HEK293 (cell line): ENCODE measurements at regions not wholly inside any gene's neighbourhood (a gene's known extent, or its start where the extent isn't known, plus 50 kb on each side); places are given as distances from the start of the nearest gene placed in this dataset.

ENCODE experiments used
- CTCF ChIA-PET: fragments of 350-600 bp; formaldehyde crosslinking; extraction: SDS; loops from one replicate; lab custom pipeline; 2021; ENCODE audit warnings: antibody characterized with exemption; lab: Yijun Ruan, JAX
- POLR2A ChIA-PET: fragments of 300-600 bp; formaldehyde crosslinking; extraction: SDS; loops from one replicate; lab custom pipeline; 2020; ENCODE audit warnings: antibody characterized with exemption, inconsistent platforms; lab: Yijun Ruan, JAX
- H3K27ac ChIP-seq: fragments of 200-500 bp; sonication (Bioruptor generic); 2 replicates; pipeline ENCODE4 v1.5.1; 2014; ENCODE audit warnings: low read depth, low read length, control low read depth, inconsistent platforms; ENCODE audit errors: extremely low read depth
- H3K36me3 ChIP-seq, 2 experiments: fragments of 200-500 bp in 1 of 2; sonication (Bioruptor generic) in 1 of 2; 1 replicate in 1 of 2; 2 replicates in 1 of 2; pipeline ENCODE4 v1.5.1; 2014 to 2017; ENCODE audit warnings: inconsistent platforms in 2 of 2, low read length in 2 of 2; ENCODE audit not compliant: control insufficient read depth in 2 of 2, insufficient read depth in 1 of 2
- H3K4me1 ChIP-seq: fragments of 200-500 bp; sonication (Bioruptor generic); 2 replicates; pipeline ENCODE4 v1.5.1; 2014; ENCODE audit warnings: mild to moderate bottlenecking, low read length, inconsistent platforms; ENCODE audit not compliant: control insufficient read depth, insufficient read depth
- H3K4me3 ChIP-seq: 2 replicates; pipeline ENCODE4 v1.5.1; 2011; ENCODE audit warnings: low read depth, mild to moderate bottlenecking, control low read depth, low read length, moderate library complexity
- H3K9me3 ChIP-seq: fragments of 200-500 bp; sonication (Bioruptor generic); 2 replicates; pipeline ENCODE4 v1.5.1; 2014; ENCODE audit warnings: low read depth, low read length, inconsistent platforms; ENCODE audit not compliant: control insufficient read depth, insufficient read depth
- KLF16 ChIP-seq: fragments of 450-650 bp; formaldehyde crosslinking; IDR thresholded peaks from 2 replicates; pipeline ENCODE4 v1.5.1; 2017; ENCODE audit warnings: missing biosample characterization, missing genetic modification characterization
- TCF7L2 ChIP-seq: IDR thresholded peaks from 2 replicates; pipeline ENCODE4 v1.6.1; 2011; ENCODE audit warnings: low read depth, mild to moderate bottlenecking, inconsistent platforms, low read length, moderate library complexity, borderline replicate concordance
- ZNF121 ChIP-seq: fragments of 450-650 bp; formaldehyde crosslinking; IDR thresholded peaks from 2 replicates; pipeline ENCODE4 v1.5.1; 2016; ENCODE audit warnings: missing biosample characterization, missing genetic modification characterization
- ZNF155 ChIP-seq: fragments of 450-650 bp; formaldehyde crosslinking; IDR thresholded peaks from 2 replicates; pipeline ENCODE4 v1.5.1; 2016; ENCODE audit warnings: missing biosample characterization, missing genetic modification characterization
- ZNF426 ChIP-seq: fragments of 450-650 bp; formaldehyde crosslinking; IDR thresholded peaks from 2 replicates; pipeline ENCODE4 v1.5.1; 2017; ENCODE audit warnings: missing biosample characterization, missing genetic modification characterization, mild to moderate bottlenecking, inconsistent platforms, moderate library complexity
- ZNF433 ChIP-seq: fragments of 450-650 bp; formaldehyde crosslinking; IDR thresholded peaks from 2 replicates; pipeline ENCODE4 v1.5.1; 2016; ENCODE audit warnings: missing biosample characterization, missing genetic modification characterization, low read depth
- ZNF48 ChIP-seq: fragments of 450-650 bp; formaldehyde crosslinking; IDR thresholded peaks from 2 replicates; pipeline ENCODE4 v1.5.1; 2016; ENCODE audit warnings: missing biosample characterization, missing genetic modification characterization
- ZNF560 ChIP-seq: fragments of 450-650 bp; formaldehyde crosslinking; IDR thresholded peaks from 2 replicates; pipeline ENCODE4 v1.5.1; 2017; ENCODE audit warnings: missing biosample characterization, missing genetic modification characterization, borderline replicate concordance
- ZNF571 ChIP-seq: fragments of 450-650 bp; formaldehyde crosslinking; IDR thresholded peaks from 2 replicates; pipeline ENCODE4 v1.5.0; 2017; ENCODE audit warnings: missing biosample characterization, missing genetic modification characterization
- ZNF629 ChIP-seq: fragments of 450-650 bp; formaldehyde crosslinking; IDR thresholded peaks from 2 replicates; pipeline ENCODE4 v1.5.1; 2017; ENCODE audit warnings: missing biosample characterization, missing genetic modification characterization
- ZNF654 ChIP-seq: fragments of 450-650 bp; formaldehyde crosslinking; IDR thresholded peaks from 2 replicates; pipeline ENCODE4 v1.5.1; 2016; ENCODE audit warnings: low read depth, missing biosample characterization, missing genetic modification characterization
- ZNF658 ChIP-seq: fragments of 450-650 bp; formaldehyde crosslinking; IDR thresholded peaks from 2 replicates; pipeline ENCODE4; 2016; ENCODE audit warnings: missing biosample characterization, missing genetic modification characterization
- ZNF777 ChIP-seq: fragments of 450-650 bp; formaldehyde crosslinking; IDR thresholded peaks from 2 replicates; pipeline ENCODE4 v1.5.1; 2017; ENCODE audit warnings: missing biosample characterization, missing genetic modification characterization, borderline replicate concordance
- TF ChIP-seq, protein P1 (sequence below): fragments of 450-650 bp; formaldehyde crosslinking; IDR thresholded peaks from 2 replicates; pipeline ENCODE4 v1.5.1; 2016; ENCODE audit warnings: missing biosample characterization, missing genetic modification characterization
- TF ChIP-seq, protein P2 (sequence below): fragments of 450-650 bp; formaldehyde crosslinking; IDR thresholded peaks from 2 replicates; pipeline ENCODE4 v1.5.1; 2016; ENCODE audit warnings: missing biosample characterization, missing genetic modification characterization, borderline replicate concordance
- TF ChIP-seq, protein P3 (sequence below): fragments of 450-650 bp; formaldehyde crosslinking; IDR thresholded peaks from 2 replicates; pipeline ENCODE4 v1.5.1; 2016; ENCODE audit warnings: missing biosample characterization, missing genetic modification characterization
- TF ChIP-seq, protein P4 (sequence below): fragments of 450-650 bp; formaldehyde crosslinking; IDR thresholded peaks from 2 replicates; pipeline ENCODE4 v1.5.1; 2016; ENCODE audit warnings: missing biosample characterization, missing genetic modification characterization
- TF ChIP-seq, protein P5 (sequence below): fragments of 450-650 bp; formaldehyde crosslinking; IDR thresholded peaks from 2 replicates; pipeline ENCODE4; 2016; ENCODE audit warnings: missing biosample characterization, missing genetic modification characterization

DNA sequence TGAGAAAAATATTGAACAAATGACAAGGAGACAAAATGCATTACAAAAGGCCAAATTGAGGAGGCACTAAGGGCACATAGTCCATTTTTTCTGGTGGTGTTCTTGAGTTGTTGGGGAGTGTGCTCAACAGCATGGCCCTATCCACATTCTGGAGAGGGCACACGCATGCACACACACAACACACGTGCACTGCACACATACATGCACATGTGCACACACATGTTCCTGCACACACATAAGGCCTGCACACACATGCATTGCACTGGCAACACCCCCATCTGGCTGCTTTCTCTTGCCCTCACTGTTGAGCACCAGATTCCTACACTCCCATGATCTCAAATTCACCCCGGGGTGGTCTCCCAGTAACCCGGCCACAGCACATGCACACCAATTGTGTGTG, 659.2 kb upstream of the RAB6C start (continued):
- TF ChIP-seq, protein P1, sequence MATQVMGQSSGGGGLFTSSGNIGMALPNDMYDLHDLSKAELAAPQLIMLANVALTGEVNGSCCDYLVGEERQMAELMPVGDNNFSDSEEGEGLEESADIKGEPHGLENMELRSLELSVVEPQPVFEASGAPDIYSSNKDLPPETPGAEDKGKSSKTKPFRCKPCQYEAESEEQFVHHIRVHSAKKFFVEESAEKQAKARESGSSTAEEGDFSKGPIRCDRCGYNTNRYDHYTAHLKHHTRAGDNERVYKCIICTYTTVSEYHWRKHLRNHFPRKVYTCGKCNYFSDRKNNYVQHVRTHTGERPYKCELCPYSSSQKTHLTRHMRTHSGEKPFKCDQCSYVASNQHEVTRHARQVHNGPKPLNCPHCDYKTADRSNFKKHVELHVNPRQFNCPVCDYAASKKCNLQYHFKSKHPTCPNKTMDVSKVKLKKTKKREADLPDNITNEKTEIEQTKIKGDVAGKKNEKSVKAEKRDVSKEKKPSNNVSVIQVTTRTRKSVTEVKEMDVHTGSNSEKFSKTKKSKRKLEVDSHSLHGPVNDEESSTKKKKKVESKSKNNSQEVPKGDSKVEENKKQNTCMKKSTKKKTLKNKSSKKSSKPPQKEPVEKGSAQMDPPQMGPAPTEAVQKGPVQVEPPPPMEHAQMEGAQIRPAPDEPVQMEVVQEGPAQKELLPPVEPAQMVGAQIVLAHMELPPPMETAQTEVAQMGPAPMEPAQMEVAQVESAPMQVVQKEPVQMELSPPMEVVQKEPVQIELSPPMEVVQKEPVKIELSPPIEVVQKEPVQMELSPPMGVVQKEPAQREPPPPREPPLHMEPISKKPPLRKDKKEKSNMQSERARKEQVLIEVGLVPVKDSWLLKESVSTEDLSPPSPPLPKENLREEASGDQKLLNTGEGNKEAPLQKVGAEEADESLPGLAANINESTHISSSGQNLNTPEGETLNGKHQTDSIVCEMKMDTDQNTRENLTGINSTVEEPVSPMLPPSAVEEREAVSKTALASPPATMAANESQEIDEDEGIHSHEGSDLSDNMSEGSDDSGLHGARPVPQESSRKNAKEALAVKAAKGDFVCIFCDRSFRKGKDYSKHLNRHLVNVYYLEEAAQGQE = no peak
- TF ChIP-seq ZNF654 (tag by site-specific recombination) = no peak

DNA sequence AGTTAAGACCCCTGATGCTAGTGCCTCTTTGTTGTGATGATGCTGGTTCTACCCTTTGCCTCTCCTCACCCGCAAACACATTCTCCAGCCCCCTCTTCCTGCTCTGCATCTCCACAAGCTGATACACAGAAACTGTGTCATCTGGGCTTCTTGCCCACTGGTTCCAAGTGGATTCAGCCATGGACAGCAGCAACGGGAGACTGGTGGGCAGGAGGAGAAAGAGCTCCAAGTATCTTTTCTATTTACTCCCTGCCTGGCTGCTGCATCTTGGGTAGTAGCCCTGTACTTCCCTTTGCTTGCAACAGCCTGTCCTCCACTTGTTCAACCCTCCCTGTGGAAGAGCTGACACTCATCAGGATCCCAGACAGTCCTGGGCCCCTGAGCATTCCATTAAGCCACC, 655.1 kb upstream of the RAB6C start:
- H3K36me3 ChIP-seq = no peaks in the 10 kb centered on the region
- no peaks in the 10 kb centered on the region for H3K4me1 ChIP-seq
- H3K9me3 ChIP-seq = no peaks in the 10 kb centered on the region
- ChIA-PET POLR2A (no interaction called here), CTCF (no interaction called here)
- H3K4me3 ChIP-seq = no peak overlapping the region
- TF ChIP-seq ZNF426 (tag by site-specific recombination) = no peak
- no peak for TF ChIP-seq ZNF433 (tag by site-specific recombination)
- no peak for TF ChIP-seq ZNF658
- no peak for TF ChIP-seq ZNF571 (tag by site-specific recombination)
- no peak overlapping the region for H3K27ac ChIP-seq

DNA sequence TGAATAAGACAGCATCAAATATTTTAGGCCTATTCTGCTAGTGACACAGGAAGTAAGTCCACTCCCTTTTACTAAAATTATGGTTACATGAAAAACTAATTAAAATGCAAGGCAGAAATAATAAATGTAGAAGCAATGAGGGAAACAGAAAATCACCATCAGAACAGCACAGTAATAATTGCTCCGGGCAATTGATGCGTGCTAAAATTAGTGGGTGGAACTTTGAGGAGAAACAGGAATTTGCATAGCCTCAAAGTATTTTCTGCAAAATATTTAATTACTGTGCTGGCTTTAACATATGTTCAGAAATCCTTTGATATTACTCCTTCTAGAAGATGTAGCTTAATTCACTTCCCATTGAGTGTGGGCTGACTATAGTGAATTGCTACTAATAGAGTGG, 654.3 kb upstream of the RAB6C start:
- Histone ChIP-seq H3K27ac (no peak overlapping the region), H3K9me3 (no peaks in the 10 kb centered on the region), H3K4me3 (no peak overlapping the region), H3K4me1 (no peaks in the 10 kb centered on the region), H3K36me3 (no peaks in the 10 kb centered on the region)
- CTCF ChIA-PET = no interaction called here
- no peak for TF ChIP-seq ZNF48 (tag by site-specific recombination)
- TF ChIP-seq ZNF629 (tag by site-specific recombination) = no peak
- TF ChIP-seq TCF7L2 = no peak
- TF ChIP-seq, protein P2, sequence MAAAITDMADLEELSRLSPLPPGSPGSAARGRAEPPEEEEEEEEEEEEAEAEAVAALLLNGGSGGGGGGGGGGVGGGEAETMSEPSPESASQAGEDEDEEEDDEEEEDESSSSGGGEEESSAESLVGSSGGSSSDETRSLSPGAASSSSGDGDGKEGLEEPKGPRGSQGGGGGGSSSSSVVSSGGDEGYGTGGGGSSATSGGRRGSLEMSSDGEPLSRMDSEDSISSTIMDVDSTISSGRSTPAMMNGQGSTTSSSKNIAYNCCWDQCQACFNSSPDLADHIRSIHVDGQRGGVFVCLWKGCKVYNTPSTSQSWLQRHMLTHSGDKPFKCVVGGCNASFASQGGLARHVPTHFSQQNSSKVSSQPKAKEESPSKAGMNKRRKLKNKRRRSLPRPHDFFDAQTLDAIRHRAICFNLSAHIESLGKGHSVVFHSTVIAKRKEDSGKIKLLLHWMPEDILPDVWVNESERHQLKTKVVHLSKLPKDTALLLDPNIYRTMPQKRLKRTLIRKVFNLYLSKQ (tag by site-specific recombination) = no peak
- TF ChIP-seq, protein P3, sequence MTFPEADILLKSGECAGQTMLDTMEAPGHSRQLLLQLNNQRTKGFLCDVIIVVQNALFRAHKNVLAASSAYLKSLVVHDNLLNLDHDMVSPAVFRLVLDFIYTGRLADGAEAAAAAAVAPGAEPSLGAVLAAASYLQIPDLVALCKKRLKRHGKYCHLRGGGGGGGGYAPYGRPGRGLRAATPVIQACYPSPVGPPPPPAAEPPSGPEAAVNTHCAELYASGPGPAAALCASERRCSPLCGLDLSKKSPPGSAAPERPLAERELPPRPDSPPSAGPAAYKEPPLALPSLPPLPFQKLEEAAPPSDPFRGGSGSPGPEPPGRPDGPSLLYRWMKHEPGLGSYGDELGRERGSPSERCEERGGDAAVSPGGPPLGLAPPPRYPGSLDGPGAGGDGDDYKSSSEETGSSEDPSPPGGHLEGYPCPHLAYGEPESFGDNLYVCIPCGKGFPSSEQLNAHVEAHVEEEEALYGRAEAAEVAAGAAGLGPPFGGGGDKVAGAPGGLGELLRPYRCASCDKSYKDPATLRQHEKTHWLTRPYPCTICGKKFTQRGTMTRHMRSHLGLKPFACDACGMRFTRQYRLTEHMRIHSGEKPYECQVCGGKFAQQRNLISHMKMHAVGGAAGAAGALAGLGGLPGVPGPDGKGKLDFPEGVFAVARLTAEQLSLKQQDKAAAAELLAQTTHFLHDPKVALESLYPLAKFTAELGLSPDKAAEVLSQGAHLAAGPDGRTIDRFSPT (tag by site-specific recombination) = no peak
- TF ChIP-seq ZNF155 (tag by site-specific recombination) = no peak
- POLR2A ChIA-PET = no interaction called here

DNA sequence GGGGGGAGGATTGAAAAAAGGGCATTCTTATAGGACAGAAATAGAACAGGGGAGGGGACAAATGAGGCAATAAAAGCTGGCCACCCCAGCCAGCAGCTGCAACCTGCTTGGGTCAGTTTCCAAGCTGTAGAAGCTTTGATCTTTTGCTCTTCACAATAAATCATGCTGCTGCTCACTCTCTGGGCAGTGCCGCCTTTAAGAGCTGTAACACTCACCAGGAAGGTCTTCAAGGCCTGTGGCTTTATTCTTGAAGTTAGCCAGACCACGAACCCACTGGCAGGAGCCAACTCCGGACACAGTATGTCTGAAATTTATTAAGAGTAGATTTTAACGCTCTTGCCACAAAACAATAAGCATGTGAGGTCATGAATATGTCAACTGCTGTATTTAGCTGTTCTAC, 649.9 kb upstream of the RAB6C start:
- no peak overlapping the region for H3K27ac ChIP-seq
- H3K36me3 ChIP-seq = no peaks in the 10 kb centered on the region
- ChIA-PET CTCF (no interaction called here), POLR2A (no interaction called here)
- TF ChIP-seq ZNF560 (tag by site-specific recombination) = no peak
- no peak for TF ChIP-seq ZNF777 (tag by site-specific recombination)
- TF ChIP-seq ZNF121 (tag by site-specific recombination) = no peak
- TF ChIP-seq, protein P4, sequence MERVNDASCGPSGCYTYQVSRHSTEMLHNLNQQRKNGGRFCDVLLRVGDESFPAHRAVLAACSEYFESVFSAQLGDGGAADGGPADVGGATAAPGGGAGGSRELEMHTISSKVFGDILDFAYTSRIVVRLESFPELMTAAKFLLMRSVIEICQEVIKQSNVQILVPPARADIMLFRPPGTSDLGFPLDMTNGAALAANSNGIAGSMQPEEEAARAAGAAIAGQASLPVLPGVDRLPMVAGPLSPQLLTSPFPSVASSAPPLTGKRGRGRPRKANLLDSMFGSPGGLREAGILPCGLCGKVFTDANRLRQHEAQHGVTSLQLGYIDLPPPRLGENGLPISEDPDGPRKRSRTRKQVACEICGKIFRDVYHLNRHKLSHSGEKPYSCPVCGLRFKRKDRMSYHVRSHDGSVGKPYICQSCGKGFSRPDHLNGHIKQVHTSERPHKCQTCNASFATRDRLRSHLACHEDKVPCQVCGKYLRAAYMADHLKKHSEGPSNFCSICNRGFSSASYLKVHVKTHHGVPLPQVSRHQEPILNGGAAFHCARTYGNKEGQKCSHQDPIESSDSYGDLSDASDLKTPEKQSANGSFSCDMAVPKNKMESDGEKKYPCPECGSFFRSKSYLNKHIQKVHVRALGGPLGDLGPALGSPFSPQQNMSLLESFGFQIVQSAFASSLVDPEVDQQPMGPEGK (tag by site-specific recombination) = no peak
- TF ChIP-seq KLF16 (tag by site-specific recombination) = no peak
- TF ChIP-seq, protein P5, sequence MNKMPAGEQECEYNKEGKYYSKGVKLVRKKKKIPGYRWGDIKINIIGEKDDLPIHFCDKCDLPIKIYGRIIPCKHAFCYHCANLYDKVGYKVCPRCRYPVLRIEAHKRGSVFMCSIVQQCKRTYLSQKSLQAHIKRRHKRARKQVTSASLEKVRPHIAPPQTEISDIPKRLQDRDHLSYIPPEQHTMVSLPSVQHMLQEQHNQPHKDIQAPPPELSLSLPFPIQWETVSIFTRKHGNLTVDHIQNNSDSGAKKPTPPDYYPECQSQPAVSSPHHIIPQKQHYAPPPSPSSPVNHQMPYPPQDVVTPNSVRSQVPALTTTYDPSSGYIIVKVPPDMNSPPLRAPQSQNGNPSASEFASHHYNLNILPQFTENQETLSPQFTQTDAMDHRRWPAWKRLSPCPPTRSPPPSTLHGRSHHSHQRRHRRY (tag by site-specific recombination) = no peak
- H3K9me3 ChIP-seq = no peaks in the 10 kb centered on the region
- H3K4me1 ChIP-seq = no peaks in the 10 kb centered on the region
- no peak overlapping the region for H3K4me3 ChIP-seq
